HUES48 (cell line): ENCODE measurements at regions not wholly inside any gene's neighbourhood (a gene's known extent, or its start where the extent isn't known, plus 50 kb on each side); places are given as distances from the start of the nearest gene placed in this dataset.

ENCODE experiments used
- H3K27ac ChIP-seq: one replicate; pipeline ENCODE4 v1.7.0; 2013; ENCODE audit warnings: low read depth, low read length, inconsistent platforms
- H3K27me3 ChIP-seq: 2 replicates; pipeline ENCODE4 v1.6.1; 2013; ENCODE audit warnings: mild to moderate bottlenecking, low read length; ENCODE audit not compliant: control insufficient read depth, insufficient read depth
- H3K36me3 ChIP-seq: 2 replicates; pipeline ENCODE4 v1.6.1; 2013; ENCODE audit warnings: low read length; ENCODE audit not compliant: control insufficient read depth, insufficient read depth
- H3K4me1 ChIP-seq: 2 replicates; pipeline ENCODE4 v1.6.1; 2013; ENCODE audit warnings: mild to moderate bottlenecking, low read length; ENCODE audit not compliant: control insufficient read depth, insufficient read depth
- H3K4me3 ChIP-seq: 2 replicates; pipeline ENCODE4 v1.5.1; 2013; ENCODE audit warnings: mild to moderate bottlenecking, low read depth, low read length
- H3K9ac ChIP-seq: 2 replicates; pipeline ENCODE4 v1.6.1; 2013; ENCODE audit warnings: mild to moderate bottlenecking, low read depth, low read length, moderate library complexity
- H3K9me3 ChIP-seq: 2 replicates; pipeline ENCODE4 v1.6.1; 2013; ENCODE audit warnings: low read length; ENCODE audit not compliant: control insufficient read depth, insufficient read depth

DNA sequence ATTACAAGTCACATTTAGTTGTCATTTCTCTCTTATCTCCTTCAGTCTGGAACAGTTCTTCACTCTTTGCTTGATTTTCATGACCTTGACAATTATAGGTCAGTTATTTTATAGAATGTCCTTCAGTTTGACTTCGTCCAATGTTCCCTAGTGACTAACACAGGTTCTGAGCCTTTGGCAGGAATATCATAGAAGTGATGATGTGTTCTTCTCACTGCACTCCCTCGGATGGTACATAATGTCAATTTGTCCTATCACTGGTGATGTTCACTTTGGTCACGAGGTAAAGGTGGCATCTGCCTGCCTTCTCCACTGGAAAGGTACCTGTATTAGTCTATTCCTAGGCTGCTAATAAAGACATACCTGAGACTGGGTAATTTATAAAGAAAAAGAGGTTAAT is 126.0 kb upstream of the PTPN3 start:
- Histone ChIP-seq H3K36me3 (no peaks in the 10 kb centered on the region), H3K9ac (no peak overlapping the region), H3K4me3 (no peak overlapping the region), H3K27me3 (no peaks in the 10 kb centered on the region), H3K27ac (no peak overlapping the region), H3K9me3 (no peaks in the 10 kb centered on the region), H3K4me1 (no peaks in the 10 kb centered on the region)

DNA sequence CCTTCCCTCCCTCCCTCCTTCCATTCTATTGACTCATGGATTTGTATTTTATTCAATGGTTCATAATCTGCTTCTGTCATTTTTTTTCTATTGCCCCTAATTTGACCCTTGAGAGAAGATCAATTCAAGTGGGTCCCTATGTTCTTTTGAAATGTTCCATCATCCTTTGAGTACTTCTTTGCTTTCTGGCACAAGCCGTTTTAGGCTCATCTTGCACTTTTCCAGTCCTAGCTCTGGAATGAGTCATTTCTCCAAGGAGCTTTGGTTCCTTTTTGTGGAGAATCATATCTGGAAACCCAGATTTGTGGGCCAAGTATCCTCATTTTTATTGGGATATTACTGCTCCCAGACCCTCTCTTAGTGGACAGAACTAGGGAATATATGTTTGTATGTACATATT is 126.8 kb upstream of the PTPN3 start:
- Histone ChIP-seq H3K4me1 (no peaks in the 10 kb centered on the region), H3K27ac (no peak overlapping the region), H3K27me3 (no peaks in the 10 kb centered on the region), H3K36me3 (no peaks in the 10 kb centered on the region), H3K9ac (no peak overlapping the region), H3K9me3 (no peaks in the 10 kb centered on the region), H3K4me3 (no peak overlapping the region)

DNA sequence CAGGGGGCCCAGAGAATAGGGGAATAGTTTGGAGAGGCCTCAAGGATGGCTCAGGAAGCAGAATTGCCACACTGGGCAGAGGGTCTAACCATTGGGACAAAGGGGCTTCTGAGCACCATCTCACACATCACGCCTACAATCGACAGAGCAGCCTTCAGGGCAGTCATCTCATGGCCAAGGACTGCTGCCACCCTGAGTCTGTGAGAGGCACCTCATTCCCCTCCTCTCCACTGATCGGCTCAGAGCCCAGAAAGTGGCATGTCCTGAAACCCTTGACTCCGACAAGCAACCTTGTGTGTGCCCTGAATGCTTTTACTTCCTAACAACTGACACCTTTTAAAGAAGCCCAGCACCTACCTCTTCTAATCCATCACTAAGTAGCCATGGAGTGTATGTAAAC is 128.9 kb upstream of the PTPN3 start:
- Histone ChIP-seq H3K9me3 (no peaks in the 10 kb centered on the region), H3K27me3 (no peaks in the 10 kb centered on the region), H3K36me3 (no peaks in the 10 kb centered on the region), H3K27ac (no peak overlapping the region), H3K9ac (no peak overlapping the region), H3K4me3 (no peak overlapping the region), H3K4me1 (no peaks in the 10 kb centered on the region)

DNA sequence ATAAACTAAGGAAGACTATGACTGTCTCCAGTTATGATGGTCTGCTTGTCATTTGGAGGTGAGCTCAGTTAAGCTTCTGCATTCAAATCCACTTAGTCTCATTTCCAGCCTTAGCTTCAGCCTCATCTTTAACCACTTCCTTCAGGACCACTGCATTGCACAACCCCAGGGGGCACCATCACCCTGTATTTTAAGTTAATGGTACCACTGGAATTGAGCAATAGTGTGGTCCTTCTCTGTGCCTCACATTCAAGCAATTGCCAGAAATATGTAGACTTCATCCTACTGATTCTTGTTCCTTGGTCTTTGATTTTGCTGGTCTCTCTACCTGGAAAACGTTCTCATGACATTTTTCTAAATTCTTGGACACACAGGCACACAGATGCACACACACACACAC is 131.5 kb upstream of the PTPN3 start:
- Histone ChIP-seq H3K9me3 (no peaks in the 10 kb centered on the region), H3K4me3 (no peak overlapping the region), H3K36me3 (no peaks in the 10 kb centered on the region), H3K9ac (no peak overlapping the region), H3K4me1 (no peaks in the 10 kb centered on the region), H3K27ac (no peak overlapping the region), H3K27me3 (no peaks in the 10 kb centered on the region)

DNA sequence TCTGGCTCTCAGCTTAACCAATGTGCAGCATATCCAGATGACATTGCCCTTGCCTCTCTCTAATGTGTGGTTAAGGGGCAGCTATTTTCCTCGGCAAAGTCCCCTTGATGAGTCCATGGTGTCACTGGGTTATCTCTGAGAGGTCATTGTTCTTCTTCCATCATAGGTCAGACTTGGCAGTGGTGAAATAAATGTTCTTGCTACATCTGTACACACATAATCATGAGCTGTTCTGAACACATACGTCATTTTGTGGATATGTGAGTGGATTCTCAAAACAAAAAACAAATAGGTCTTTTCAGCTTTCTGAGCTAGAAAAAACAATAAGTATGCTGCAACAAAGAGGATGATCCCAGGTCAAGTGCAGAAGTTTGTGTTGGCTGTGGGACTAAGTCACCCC is 134.7 kb upstream of the PTPN3 start:
- Histone ChIP-seq H3K4me3 (no peak overlapping the region), H3K9ac (no peak overlapping the region), H3K9me3 (no peaks in the 10 kb centered on the region), H3K27ac (no peak overlapping the region), H3K36me3 (no peaks in the 10 kb centered on the region), H3K27me3 (peaks cover 5% of the 10 kb centered on the region), H3K4me1 (no peaks in the 10 kb centered on the region)

DNA sequence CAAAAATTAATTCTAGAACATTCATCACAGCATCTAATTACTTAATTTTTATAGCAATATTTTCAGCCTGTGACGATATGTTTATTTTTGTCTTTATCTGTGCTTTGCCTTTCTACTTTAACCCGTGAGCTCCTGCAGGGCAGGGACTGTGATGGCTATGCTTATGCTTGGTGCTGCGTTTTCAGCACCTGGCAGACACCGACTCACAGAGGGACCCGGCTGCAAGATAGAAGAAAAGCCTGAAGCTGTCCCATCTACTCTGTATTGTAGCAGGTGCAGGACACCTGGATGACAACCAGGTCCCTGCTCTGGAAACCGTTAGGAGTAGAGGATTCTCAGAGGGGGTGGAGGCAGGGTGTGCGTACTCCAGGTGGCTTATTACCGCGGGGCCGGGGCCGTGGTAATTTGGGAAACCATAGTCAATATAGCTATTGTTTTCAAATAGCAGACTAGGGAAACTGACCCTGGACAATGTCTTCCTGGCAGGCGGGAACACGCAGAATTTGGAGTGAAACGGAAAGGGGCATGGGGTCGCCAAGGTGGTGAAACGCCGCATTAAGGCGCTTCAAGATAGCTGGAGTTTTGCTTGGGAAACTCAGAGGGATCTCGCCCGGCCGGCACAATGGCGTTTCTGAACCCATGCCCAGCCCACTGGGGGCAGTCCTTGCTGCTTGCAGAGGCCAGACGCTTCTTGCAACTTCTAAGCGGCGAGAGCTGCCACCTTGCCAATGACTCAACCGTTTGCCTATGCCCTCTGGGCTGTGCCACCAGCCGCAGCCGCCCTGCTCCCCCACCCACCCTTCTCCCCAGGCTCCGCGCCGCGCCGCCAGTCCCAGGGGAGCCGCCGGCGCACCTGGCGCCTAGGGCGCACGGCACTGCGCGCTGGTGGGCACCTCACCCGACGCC is 140.1 kb upstream of the PALM2AKAP2 start:
- Histone ChIP-seq H3K36me3 (no peaks in the 10 kb centered on the region), H3K27ac (no peak overlapping the region), H3K9ac (no peak overlapping the region), H3K4me1 (0 out of 2 replicates have a peak, but pooled peaks cover 4% of the 10 kb centered on the region), H3K4me3 (peak overlapping the region; percentile 66), H3K9me3 (no peaks in the 10 kb centered on the region), H3K27me3 (peaks cover 52% of the 10 kb centered on the region)

DNA sequence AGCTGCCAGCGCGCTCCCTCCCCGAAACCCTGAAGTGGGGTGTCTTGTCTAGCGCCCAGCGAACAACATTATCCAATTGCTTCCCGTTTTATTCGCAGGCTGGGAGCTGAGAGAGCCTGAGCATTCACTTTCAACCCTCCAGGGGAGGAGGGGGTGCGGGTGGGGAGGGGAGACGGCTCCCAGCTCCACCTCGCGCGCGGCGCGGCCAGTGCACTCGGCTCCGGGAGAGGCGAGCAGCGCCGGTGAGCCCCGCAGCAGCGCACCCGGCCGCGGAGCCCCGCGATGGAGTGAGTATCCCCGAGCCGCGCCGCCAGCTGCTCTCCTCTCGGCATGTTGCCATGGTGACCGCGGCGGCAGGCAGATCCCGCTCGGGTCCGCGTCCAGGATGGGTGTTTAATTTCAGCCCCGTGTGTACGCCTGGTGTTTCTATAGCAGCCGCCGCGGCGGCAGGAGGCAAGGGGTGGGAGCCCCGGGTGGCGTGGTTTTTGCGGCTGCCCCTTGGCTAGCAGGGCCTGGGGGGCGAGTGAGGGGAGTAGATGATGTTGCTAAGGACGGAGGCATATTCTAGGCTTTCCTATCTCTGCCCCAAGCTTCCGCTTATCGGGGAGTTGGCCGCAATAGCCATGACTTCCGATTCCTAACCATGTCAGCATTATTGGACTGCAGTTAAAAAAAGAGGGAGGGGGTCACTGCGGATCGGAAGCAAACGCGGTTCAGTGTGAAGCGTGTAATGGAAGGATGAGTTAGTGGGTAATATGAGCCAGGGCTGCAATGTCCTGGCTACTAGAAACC is 139.2 kb upstream of the PALM2AKAP2 start:
- no peak overlapping the region for H3K27ac ChIP-seq
- no peaks in the 10 kb centered on the region for H3K36me3 ChIP-seq
- H3K9ac ChIP-seq = no peak overlapping the region
- H3K9me3 ChIP-seq = no peaks in the 10 kb centered on the region
- peak overlapping the region; percentile 66 for H3K4me3 ChIP-seq
- peaks cover 52% of the 10 kb centered on the region for H3K27me3 ChIP-seq
- 0 out of 2 replicates have a peak, but pooled peaks cover 4% of the 10 kb centered on the region for H3K4me1 ChIP-seq

DNA sequence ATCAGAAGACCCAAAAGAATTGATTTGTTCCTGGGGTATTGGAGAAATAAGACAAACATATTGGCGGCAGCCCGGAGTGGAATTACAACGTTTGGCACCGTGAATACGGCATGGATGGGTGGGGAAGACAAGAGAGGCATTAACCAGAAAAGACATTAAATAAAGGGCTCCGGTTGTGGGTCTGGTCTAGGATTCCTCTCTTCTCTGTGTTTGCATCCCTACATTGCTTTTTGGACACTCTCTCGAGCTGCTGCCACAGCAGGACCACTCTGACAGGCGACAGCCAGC is 138.7 kb upstream of the PALM2AKAP2 start:
- H3K9me3 ChIP-seq = no peaks in the 10 kb centered on the region
- H3K4me3 ChIP-seq = peak overlapping the region; percentile 66
- 0 out of 2 replicates have a peak, but pooled peaks cover 4% of the 10 kb centered on the region for H3K4me1 ChIP-seq
- H3K36me3 ChIP-seq = no peaks in the 10 kb centered on the region
- no peak overlapping the region for H3K9ac ChIP-seq
- no peak overlapping the region for H3K27ac ChIP-seq
- H3K27me3 ChIP-seq = peaks cover 52% of the 10 kb centered on the region

DNA sequence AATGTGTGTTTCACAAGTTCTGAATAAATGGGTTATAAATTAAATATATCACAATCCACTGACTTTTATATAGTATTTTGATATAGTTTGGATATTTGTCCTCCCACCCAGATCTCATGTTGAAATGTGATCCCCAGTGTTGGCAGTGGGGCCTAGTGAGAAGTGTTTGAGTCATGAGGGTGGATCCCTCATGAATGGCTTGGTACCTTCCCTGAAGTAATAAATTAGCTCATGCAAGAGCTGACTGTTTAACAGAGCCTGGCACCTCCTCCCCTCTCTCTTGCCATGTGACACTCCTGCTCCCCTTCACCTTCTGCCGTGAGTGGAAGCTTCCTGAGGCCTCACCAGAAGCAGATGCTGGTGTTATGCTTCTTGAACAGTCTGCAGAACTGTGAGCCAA is 127.9 kb upstream of the PALM2AKAP2 start:
- H3K9me3 ChIP-seq = no peaks in the 10 kb centered on the region
- H3K27me3 ChIP-seq = no peaks in the 10 kb centered on the region
- no peaks in the 10 kb centered on the region for H3K36me3 ChIP-seq
- H3K4me1 ChIP-seq = peaks cover 6% of the 10 kb centered on the region; the same call in 1 of the 2 replicates
- no peak overlapping the region for H3K4me3 ChIP-seq
- no peak overlapping the region for H3K9ac ChIP-seq
- no peak overlapping the region for H3K27ac ChIP-seq

DNA sequence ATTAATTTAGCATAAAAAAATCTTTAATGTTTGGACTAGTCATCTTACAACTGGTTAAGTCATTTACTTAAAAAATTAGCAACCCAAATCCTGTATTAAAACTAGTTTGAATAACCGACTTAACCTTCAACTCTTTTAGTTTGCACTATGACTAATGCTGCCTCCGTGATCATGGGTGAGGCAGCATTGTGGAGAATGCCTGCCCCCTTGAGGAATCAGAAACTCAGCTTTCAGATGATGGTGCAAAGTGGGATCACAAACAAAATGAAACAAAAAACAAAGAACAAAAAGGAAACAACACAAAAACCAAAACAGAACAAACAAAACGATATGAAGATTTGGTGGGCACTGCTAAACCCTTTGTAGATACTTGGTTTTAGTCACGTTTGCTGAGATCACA is 127.0 kb upstream of the PALM2AKAP2 start:
- H3K27me3 ChIP-seq = no peaks in the 10 kb centered on the region
- no peak overlapping the region for H3K9ac ChIP-seq
- no peaks in the 10 kb centered on the region for H3K36me3 ChIP-seq
- no peak overlapping the region for H3K4me3 ChIP-seq
- no peaks in the 10 kb centered on the region for H3K9me3 ChIP-seq
- H3K27ac ChIP-seq = no peak overlapping the region
- H3K4me1 ChIP-seq = peaks cover 6% of the 10 kb centered on the region; the same call in 1 of the 2 replicates

DNA sequence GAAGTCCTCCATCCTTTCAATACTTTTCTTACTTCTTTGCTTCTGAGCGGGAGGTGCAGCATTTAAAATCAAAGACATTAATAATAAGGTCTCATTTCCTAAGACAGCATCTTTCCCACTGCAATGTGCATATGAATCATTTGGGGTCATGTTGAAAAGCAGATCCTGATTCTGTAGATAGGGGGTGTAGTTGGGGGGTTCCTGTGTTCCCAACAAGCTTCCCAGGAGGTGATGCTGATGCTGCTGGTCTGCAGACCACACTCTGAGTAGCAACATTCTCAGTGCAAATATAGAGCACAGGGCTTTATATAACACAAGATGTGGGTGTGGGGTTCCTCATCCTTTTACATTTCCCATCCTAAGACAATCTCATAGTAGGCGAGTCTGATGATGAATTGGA is 126.5 kb upstream of the PALM2AKAP2 start:
- no peaks in the 10 kb centered on the region for H3K36me3 ChIP-seq
- H3K4me3 ChIP-seq = no peak overlapping the region
- peaks cover 6% of the 10 kb centered on the region; the same call in 1 of the 2 replicates for H3K4me1 ChIP-seq
- H3K9ac ChIP-seq = no peak overlapping the region
- no peak overlapping the region for H3K27ac ChIP-seq
- H3K9me3 ChIP-seq = no peaks in the 10 kb centered on the region
- H3K27me3 ChIP-seq = no peaks in the 10 kb centered on the region
